HG03469 (cell line): ENCODE measurements at regions not wholly inside any gene's neighbourhood (a gene's known extent, or its start where the extent isn't known, plus 50 kb on each side); places are given as distances from the start of the nearest gene placed in this dataset.

ENCODE experiments used
- ATAC-seq: cut with Tn5 transposase; IDR thresholded peaks from one replicate; pipeline ENCODE4 v1.9.1; 2021; ENCODE audit warnings: mild to moderate bottlenecking, moderate library complexity, moderate number of reproducible peaks; ENCODE audit not compliant: unreplicated experiment

DNA sequence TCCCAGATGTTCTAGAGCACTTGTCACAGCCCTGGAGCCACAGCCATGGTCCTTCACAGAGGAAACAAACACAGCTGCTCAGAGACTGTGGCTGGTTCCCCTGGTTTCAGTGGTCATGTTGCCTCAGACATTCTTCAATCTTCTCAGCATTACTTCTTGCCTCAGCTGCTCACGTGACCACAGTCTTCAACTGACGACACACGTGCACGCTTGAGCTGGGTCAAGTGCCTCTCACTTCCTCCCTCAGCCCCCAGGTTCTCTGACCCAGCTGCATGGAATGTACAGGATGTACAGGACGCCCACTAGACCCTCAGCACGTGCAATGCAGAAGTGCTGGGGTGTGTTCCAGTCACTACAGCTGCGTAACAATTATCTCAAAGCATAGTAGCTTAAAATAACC lies 159.8 kb upstream of the GGTLC1 start:
- peak; percentile 81 for ATAC-seq

DNA sequence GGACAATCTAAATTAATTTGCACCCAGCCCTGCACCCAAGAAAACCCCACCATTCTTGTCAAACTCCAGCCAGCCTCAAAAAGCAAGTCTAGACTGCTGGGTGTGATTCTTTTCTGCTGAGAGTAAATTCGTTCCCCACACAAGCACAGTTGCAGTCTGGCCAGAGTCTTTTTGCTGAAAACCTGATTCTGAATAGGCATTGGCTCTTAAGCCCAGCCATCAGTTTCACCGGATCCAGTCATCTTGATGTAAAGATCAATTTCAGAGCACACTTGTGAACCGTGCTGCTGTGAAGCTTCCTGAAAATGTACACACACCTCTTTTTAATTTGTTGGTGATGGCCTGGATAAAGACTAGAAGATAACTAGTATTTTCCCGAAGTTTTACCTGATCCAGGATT lies 159.4 kb upstream of the GGTLC1 start:
- ATAC-seq = no peak

DNA sequence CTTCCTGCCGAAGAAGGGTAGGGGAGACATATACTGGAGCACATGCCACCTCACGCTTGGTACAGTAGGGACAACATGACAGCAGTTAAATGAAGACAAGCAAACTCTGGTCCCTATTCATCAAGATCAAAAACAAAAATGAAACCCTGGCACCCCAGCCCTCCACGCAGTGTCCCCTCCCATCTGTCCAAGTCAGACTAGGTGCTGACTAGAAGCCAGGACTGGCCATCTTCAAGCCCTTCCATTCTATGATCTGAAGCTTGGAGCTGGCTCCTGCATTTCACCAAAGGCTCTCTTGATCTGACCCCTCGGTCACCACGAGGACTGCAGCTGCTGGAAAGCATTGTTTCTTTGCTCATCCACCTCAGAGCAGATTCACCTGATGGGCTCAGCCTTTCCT lies 158.9 kb upstream of the GGTLC1 start:
- no peak for ATAC-seq

DNA sequence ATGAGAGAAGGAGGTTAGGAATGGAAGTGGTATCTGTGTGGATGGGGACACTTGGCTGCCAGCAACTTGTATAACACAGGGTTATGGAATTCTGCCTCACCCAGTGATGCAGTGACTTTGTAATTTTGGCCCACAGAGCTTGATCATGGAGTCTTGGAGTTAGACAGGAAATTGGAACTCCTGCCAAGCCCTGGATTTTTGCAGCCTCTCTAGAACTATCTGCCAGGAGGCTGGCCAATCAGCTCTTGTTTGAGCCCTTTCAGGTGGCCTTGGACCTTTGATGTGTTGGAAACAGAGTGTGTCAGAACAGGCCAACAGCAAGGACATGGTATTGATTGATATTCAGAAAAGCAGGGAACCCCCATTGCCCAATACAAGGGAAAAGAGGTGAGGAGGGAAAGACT lies 157.7 kb upstream of the GGTLC1 start:
- no peak for ATAC-seq

DNA sequence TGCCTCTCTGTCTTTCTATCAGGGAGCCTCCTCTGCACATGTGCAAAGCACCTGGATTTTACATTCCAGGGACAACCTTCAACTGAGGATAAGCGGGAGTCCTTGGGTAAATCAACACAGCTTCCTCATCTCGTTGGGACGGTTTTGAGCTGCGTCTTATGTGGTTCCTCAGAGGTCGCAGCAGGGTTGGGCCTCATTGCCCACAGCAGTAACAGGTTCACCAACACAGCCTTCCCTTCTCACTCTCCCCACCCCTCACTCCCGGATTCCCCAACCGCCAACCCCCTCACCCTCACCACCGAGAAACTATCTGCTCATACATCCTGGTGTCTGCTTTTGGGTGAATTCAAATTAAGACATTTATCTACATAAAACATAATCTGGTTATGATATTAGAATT lies 155.8 kb upstream of the GGTLC1 start:
- ATAC-seq = no peak

DNA sequence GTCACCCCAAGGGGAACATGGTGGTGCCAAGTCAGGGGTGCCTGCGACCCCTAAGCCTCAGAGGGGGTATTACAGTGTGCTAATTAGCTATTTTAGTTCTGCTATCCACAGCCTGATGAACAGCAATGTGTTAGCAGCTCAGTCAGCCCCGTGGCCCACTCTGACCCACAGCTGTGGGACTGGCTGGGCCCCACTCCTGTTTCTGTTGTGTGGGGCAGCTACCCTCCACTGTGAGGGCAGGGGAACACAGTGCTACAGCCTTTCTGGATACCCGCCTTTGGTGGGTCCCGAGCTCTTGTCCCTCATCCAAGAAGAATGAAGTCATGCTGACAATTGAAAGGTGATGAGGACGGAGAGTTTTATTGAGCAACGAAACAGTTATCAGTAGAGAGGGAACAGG lies 152.5 kb upstream of the GGTLC1 start:
- ATAC-seq = no peak

DNA sequence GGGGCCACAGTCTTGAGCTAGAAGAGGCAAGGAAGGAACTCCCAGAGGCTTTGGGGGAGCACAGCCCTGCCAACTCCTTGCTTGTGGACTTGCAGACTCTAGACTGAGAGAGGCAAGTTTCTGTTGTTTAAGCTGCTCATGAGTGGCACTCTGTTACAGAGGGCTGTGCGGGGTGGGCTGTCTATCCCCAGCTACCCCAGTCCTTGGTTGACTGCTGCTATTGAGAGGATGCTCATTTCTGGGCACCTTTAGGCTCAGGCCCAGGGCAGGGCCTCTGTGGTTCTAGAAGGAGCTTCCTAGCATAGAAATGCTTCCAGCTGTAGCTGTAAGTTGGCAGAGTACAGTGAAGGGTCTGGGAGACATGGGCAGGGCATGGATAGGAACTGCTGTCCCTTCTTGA lies 151.3 kb upstream of the GGTLC1 start:
- ATAC-seq = no peak

DNA sequence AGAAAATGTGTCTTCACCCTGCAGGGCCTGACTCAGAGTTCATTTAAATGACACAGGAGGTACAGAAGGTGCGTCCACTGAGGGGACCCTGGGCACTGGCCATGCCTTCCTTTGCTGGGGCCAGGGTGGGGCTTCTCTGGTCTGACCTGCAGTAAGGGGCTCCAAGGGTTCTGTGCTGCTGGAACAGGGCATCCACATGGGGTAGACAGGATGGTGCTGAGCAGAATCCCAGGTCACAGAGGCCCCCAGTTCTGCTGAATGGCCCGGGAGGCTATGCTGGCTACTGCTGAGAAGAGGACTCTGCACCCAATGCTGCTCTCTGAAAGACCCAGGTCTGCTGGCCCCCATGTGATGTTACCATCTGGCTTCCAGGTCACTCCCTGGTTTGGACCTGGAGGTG lies 150.4 kb upstream of the GGTLC1 start:
- ATAC-seq = no peak

DNA sequence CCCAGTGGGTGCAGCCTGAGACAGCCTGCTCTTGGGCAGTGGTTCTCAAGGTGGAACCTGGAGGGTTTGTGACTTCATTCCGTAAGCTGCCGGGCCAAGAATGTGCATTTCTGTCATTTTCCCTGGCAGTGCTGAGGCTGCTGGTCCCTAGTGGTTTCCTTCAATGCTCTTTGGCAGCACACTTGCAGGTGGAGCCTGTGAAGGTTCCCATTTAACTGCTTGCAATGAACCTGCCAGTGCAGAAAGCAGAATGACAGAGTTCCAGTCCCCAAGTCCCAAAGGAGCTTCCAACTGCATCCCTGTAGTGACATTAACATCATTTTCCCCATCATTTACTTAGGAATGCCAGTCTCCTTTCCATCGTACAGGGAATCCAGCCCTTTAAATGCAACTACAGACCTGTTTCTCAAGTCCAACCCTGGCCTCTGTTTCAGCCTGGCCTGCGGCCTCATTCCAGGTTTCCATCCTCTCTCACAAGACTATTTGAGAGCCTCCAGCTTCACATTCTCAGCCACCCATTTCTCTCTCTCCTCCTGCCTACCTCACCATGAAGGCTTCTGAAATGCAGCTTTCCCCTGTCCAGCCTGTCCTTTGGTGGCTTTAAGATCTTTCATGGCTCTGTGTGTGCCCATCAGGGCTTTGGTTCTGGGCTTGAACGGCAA lies 149.7 kb upstream of the GGTLC1 start:
- ATAC-seq = no peak

DNA sequence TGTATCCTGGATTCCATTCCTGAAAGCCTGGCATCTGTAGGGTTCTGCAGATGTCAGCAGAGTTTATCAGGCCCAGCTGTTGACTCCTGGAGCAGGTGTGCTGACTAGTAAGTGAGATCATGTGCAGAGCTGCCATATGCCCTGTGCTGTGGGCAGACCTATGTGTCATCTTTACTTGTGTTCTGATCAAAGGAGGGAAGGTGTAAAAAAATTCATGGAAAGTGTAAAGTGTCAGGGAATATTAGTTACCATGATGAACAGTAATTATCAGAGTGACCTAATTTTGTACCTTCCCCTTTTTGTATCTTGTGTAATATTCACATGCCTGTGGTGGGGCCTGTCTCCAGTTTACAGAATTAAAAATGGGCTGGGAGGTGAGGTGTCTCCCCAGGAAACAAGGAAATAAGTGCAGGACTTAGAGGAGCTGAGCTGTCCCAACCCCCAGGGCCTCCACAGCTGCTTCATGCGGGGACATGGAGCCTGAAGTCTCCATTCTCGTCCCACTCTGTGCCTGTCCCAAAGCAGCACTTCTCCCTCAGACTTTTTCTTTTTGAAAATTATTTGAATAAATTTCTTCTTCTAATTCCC lies 148.2 kb upstream of the GGTLC1 start:
- no peak for ATAC-seq

DNA sequence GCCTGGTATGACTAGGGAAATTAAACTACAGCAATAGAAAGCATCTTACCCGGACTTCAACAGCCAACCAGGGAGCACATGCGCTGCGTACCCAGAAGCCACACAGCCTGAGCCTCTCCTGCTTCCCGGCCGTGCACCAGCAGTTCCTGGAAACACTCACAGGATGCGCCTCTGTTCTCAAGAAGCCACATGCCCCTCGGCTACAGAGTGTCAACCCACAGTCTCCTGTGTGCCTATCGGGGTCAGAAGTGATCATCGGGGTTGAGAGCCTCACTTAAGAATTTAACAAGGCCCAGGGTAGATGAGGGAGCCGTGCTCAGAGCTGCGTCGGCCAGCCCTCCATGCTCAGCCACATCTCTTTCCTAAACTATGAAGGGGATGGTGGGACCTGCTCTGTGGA lies 147.2 kb upstream of the GGTLC1 start:
- ATAC-seq = no peak

DNA sequence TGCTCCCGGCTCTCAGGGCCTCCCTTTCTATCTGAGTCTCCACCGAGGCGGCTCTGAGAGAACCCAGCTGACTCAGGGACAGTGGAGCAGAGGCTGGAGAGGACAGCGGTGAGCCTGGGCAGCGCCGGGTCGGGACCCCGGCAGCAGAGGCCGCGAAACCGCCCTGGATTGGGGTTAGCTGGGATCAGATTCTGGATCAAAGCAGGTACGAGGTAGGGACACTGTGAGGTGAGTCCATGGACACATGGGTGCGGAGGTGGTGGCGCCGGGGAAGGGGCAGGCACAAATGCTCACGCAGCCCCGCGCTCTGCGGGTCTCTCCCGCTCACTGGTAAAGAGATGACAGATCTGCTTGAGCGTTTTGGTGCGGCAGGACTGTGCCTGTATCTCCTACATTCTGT lies 146.4 kb upstream of the GGTLC1 start:
- no peak for ATAC-seq

DNA sequence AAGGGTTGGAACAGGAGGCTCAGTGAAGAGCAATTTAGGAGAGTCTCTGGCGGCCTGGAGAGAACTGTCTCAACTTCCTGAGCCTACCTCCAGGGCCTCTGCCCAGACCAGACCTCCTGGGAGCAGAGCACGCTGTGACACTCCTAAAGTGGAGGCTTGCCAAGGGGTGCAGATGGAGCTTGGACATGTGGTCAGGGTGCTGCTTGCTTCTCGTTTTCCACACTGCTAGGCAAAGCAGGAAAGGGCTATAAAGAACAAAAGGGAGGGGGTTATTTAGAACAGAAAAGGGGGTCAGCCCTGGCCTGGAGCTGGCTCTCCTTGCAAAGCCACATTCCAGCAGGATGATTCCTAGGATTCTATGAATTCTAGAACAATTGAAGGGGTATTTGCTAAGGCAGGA lies 145.7 kb upstream of the GGTLC1 start:
- ATAC-seq = no peak

DNA sequence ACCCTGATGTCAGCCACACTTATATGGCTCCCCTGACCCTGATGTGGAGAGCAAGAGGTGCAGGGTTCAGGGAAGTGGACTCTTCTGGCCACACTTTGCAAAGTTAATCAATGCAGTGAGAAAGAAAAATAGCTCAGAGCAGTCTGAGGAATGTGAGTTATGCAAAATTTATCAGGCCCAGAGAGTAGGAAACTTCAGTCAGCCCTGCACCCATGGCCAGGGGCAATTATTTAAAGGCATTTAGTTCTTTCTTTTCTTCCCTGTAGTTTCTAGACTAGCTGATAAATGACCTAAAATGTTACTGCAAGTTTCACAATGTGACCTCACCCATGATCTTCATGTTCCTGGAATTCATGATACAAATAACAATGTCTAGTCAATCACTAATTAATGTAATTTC lies 143.7 kb upstream of the GGTLC1 start:
- no peak for ATAC-seq

DNA sequence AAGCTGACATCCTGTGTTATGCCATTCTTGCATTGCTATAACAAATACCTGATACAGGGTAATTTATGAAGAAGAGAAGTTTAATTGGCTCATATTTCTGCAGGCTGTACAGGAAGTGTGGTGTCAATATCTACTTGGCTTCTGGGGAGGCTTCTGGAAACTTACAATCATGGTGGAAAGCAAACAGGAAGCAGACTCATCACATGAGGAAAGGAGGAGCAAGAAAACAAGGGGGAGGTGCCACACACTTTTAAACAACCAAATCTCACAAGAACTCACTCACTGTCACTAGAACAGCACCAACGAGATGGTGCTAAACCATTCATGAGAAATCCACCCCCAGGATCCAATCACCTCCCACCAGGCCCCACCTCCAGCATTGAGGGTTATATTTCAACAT lies 143.1 kb upstream of the GGTLC1 start:
- ATAC-seq = no peak

DNA sequence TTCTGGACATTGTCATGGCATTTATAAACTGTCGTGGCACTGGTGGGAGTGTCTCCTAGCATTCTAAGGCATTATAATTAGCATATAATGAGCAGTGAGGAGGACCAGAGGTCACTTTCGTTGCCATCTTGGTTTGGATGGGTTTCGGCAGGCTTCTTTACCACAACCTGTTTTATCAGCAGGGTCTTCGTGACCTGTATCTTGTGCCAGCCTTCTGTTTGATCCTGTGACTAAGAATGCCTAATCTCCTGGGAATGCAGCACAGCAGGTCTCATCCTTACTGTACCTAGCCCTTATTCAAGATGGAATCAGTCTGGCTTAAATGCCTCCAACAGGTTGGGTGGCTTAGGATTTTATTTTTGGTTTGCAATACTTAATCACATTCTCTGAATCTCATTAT lies 142.7 kb upstream of the GGTLC1 start:
- no peak for ATAC-seq

DNA sequence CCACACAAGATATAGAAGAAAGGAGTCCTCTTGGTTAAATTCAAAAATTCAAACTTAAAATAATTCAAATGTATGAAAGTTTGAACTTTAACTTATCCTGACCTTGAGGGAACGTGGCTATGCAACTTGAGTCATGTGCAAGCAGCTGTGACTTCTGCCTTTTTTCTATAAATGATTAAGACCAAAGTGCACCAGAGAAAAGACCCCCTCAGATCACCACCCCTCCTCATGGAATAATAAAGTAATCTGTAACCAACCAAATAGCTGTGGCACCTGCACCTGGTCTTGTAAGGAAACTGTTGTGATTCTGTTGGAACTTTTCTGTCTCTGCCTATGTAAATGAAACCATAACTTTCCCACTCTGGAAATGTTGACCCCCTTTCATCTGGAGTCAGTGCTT lies 141.1 kb upstream of the GGTLC1 start:
- no peak for ATAC-seq

DNA sequence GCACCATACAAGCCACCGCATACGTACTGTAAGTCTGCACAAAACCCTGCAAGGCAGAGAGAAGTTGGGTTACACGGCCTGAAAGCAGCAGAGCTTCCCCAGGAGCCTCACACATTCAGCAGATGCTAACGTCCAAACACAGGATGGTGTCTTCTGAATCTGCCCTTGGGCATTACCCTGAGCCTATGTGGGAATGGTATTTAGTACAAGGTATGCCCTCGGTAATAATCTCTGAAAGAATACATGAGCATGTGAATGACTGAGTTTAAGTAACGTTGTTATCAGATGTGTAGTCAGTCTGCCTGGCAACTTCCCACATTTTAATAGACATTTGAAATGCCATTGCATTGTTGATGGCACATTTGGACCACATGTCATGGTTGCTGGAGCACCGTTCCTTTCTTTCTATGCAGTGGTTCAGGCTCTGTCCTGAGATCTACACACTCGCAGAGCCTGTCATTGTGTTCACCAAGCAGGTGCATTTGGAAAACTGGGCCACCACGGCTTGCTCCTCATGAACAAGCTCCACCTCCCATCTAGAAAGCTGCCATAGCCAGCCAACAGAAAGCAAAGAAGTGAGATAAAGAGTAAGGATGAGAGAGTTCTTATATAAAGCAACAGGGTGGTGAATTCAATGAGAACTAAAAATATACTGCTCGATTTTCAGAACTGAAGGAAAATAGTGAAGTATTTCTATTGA lies 136.5 kb upstream of the GGTLC1 start:
- ATAC-seq = no peak

DNA sequence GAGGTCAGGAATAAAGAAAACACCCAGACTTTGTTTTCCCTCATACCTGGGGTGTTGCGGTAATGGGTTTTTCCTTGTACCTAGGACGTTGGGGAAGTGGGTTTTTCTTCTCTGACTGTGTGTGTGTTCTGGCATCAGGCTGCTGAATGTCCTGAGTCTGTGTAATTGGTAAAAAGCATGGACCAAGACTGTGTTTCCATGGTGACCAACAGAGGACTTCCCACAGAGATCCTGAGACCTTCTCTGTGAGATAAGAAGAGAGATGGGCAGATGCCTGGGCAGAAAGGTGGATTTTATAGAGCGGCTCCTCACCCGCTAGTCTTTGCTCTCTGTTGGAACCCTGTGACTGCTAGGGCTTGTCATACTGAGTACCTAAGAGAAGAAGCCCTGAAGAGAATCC lies 135.4 kb upstream of the GGTLC1 start:
- ATAC-seq = no peak

DNA sequence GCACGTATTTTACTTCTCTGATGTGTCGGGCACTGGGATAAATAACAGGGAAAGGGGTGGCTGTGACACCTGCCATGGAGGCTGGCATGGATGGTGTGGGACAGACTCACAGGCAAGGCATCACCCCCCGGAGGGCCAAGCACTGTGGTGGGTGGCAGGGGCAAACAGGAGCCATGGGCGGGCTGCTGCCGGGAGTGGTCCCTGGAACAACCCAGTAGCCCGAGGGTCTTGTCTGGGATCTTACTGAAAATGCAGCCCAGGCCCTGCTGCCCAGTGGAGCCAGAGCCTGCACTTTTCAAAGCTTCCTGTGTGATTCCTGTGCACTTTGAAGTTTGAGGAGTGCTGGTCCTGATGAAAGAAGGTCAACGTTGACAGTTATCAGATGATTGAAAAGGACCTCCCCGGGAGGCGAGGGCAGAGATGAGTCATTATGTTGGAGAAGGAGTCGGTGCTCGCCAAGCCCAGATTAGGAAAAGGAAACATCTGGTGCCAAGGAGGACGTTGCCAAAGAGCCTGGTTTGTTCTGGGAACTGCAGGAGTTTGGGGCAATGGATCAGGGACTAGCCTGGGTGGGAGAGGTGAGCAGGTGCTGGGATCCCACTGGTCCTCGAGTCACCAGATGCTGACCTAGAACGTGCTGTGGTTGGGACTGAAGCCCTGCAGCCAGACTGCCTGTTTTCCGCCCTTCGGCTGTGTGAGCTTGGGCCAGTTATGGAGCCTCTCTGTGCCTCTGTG lies 130.0 kb upstream of the GGTLC1 start:
- ATAC-seq = no peak

DNA sequence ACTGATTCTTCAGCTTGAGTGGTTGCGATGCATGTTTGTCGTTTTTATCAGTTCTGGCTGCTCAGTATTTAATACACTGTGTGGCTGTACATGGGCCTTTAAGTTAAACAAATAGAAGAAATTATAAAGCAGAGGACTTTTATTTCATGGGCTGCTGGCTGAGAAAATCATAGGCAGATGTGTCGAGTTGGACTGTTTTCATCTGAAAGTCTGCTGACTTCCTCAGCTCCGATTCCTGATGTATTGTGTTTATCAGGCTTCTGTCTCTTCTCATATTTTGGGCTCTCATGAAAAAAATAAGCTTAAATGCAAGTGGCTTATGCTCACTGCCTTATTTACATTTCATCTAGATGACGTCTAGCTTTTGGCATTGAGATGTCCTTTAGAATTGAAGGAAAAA lies 129.5 kb upstream of the GGTLC1 start:
- no peak for ATAC-seq

DNA sequence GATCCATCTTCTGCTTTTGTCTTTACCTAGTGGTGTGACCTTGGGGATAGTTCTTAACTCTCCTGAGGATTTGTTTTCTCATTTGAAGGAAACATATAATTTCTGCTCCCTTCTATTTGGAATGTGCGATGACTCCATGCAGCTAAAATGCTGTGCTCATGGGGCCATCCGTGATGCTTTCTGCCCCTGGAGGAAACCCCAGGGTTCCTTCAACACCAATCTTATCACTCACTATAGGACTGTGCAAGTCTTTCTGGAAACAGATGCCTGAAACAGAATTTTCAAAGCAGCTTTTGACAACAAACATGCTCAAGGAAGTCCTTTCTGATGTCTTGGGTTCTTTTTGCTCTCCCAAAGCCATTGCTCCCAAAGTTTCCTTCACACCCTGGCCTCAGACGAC lies 128.8 kb upstream of the GGTLC1 start:
- ATAC-seq = no peak
